ENCODE measurements at regions not wholly inside any gene's neighbourhood (a gene's known extent, or its start where the extent isn't known, plus 50 kb on each side); places are given as distances from the start of the nearest gene placed in this dataset.

- no peak for TF ChIP-seq CTCF (IDR thresholded peaks at IDR 0.05 in 4 of 5, conservative IDR thresholded peaks at IDR 0.05 in 1 of 5)
- no peak for TF ChIP-seq POLR2A (IDR thresholded peaks at IDR 0.05)
Observed at GRCh38 chr19:13640611-13641010, 123.7 kb upstream of the MRI1 start.
